ENCODE measurements at regions not wholly inside any gene's neighbourhood (a gene's known extent, or its start where the extent isn't known, plus 50 kb on each side); places are given as distances from the start of the nearest gene placed in this dataset.
"Not testable (repeated sequence)": the region's sequence is repeated elsewhere in the genome, so short reads cannot be mapped to it uniquely, and the experiment has no call there.

GRCh38 chr14:106340658-106341057, 814.3 kb downstream of the TMEM121 start:
- not testable (repeated sequence) for DNase-seq (ENCODE audit: extremely low read depth, low read depth); H3K4me3 ChIP-seq (replicated peaks; ENCODE audit: low read depth, low read length)

GRCh38 chr14:106341161-106341560, 814.8 kb downstream of the TMEM121 start:
- DNase-seq (ENCODE audit: extremely low read depth, low read depth), result not testable (repeated sequence)

GRCh38 chr14:106343626-106344025, 817.2 kb downstream of the TMEM121 start:
- no peak for TF ChIP-seq CTCF (IDR thresholded peaks at IDR 0.05; ENCODE audit: low read depth, low read length, missing control alignments)
- DNase-seq (ENCODE audit: extremely low read depth, low read depth), result no peak
- H3K4me3 ChIP-seq (replicated peaks; ENCODE audit: low read depth, low read length), result no peak overlapping the region

More at GRCh38 chr14:106341161-106341560, 814.8 kb downstream of the TMEM121 start:
- H3K4me3 ChIP-seq (replicated peaks; ENCODE audit: low read depth, low read length), result not testable (repeated sequence)

GRCh38 chr14:106344065-106344614, 817.8 kb downstream of the TMEM121 start:
- DNase-seq (ENCODE audit: extremely low read depth, low read depth); H3K4me3 ChIP-seq (replicated peaks; ENCODE audit: low read depth, low read length): not testable (repeated sequence)

GRCh38 chr14:106344791-106345479, 818.6 kb downstream of the TMEM121 start:
- not testable (repeated sequence) for DNase-seq (ENCODE audit: extremely low read depth, low read depth); H3K4me3 ChIP-seq (replicated peaks; ENCODE audit: low read depth, low read length)

GRCh38 chr14:106346084-106346483, 819.7 kb downstream of the TMEM121 start:
- no peak for DNase-seq (ENCODE audit: extremely low read depth, low read depth)
- TF ChIP-seq CTCF (IDR thresholded peaks at IDR 0.05; ENCODE audit: low read depth, low read length, missing control alignments), result no peak

GRCh38 chr14:106346534-106347290, 820.3 kb downstream of the TMEM121 start:
- no peak for DNase-seq (ENCODE audit: extremely low read depth, low read depth)
- H3K4me3 ChIP-seq (replicated peaks; ENCODE audit: low read depth, low read length), result no peak overlapping the region
- TF ChIP-seq CTCF (IDR thresholded peaks at IDR 0.05; ENCODE audit: low read depth, low read length, missing control alignments), result no peak

More at GRCh38 chr14:106346084-106346483, 819.7 kb downstream of the TMEM121 start:
- H3K4me3 ChIP-seq (replicated peaks; ENCODE audit: low read depth, low read length), result no peak overlapping the region

GRCh38 chr14:106347291-106347778, 821.0 kb downstream of the TMEM121 start:
- TF ChIP-seq CTCF (IDR thresholded peaks at IDR 0.05; ENCODE audit: low read depth, low read length, missing control alignments), result no peak
- DNase-seq (ENCODE audit: extremely low read depth, low read depth), result no peak
- H3K4me3 ChIP-seq (replicated peaks; ENCODE audit: low read depth, low read length), result no peak overlapping the region

All from HFF-Myc (cell line).